GM21447 (cell line): ENCODE measurements at regions not wholly inside any gene's neighbourhood (a gene's known extent, or its start where the extent isn't known, plus 50 kb on each side); places are given as distances from the start of the nearest gene placed in this dataset.

Source experiments
- ATAC-seq: cut with Tn5 transposase; IDR thresholded peaks from one replicate; pipeline ENCODE4 v1.9.1; 2021; ENCODE audit not compliant: unreplicated experiment

DNA sequence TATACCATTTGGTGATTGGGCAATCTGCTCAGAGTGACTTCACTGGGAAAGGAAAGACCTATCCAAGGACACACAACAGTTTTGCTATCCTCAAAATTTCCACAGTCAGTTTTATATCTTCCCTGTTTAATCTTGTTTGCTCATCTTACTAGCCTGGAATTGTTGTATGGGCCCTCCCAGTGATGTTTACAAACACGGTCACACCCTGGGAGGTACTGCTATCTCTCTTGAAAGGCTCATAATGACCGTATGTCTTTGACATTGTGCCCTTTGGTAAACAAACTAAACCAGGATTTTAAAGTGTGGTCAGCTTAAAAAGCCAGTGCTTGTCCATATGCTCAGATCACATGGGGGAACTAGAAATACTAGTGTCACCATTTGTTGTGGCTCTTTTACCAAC, 277.0 kb downstream of the CDH2 start:
- ATAC-seq: no peak

DNA sequence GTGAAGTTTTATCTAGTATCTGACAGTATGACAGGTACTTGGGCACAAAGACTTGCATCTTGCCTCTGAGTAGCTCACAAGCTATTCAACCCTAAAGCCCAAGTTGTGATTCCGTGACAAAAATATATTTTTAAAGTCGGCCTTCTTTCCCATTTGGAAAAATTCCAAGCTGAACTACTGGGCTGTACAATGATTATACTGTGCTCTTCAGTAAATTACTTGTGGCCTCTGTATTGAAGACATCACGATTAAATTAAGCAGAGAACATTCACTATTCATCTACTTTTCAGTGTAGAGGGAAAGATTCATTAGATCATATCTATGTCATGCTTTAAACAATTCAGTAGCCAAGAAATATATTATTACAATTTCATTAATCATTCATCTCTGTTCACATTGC, 282.2 kb downstream of the CDH2 start:
- no peak for ATAC-seq

- no peak for ATAC-seq
Measured at GRCh38 chr18:27887711-27888495, 289.0 kb downstream of the CDH2 start.

GRCh38 chr18:27887287-27887686, 289.6 kb downstream of the CDH2 start:
- no peak for ATAC-seq

DNA sequence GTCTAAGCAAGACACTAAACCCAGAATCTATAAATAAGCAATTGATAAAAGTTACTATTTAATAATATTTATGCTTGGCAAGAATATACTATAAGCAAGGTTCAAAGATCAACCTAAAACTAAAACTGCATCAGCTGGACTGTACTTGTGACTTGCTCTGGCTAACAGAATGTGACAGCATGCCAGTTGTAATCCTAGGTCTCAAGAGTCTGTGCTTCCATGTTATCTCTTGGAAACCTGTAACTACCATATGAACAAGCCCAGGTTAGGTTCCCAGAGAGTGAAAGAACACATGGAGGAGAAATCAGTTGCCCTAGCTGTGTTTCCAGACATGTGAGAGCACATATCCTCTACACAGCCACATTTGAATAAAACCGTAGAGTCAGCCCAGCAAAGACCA, 297.4 kb downstream of the CDH2 start:
- no peak for ATAC-seq

DNA sequence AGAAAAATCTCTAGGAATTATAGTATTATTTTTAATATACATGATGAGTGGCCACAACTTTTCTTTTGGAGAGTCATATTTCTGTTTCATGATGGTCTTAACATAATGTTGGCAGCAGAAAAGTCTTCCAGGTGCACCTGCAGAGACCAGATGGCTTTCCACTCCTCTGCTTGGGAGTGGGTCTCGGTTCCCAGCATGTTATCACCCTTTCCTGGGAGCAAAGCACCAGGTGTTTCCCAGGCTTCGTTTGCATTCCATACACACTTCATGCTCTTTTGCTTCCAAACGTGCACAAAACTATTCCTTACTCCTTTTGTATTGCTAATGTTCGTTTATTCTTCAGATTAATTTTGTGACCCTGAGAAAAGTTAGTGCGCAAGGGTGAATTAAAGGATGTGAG, 305.2 kb downstream of the CDH2 start:
- no peak for ATAC-seq

GRCh38 chr18:27869735-27870134, 307.2 kb downstream of the CDH2 start:
- ATAC-seq: no peak

DNA sequence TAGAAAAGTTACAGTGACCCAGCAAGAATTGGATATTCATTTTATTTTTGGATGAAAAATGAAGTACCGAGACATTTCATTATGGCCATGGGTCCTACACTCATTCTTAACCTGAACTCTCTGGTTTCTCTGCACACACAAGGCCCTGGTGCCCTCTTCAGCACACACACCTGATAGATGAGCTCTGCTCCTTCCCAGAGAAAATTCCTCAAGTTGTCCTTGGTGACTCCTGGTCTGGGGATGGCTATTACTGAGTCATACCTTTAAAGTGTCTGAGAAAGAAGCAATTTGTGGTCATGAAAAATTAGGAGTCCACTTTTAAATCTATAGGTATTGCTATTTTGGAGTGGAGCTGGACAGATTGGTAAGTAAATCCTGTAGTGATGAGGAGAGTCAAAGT, 311.5 kb downstream of the CDH2 start:
- no peak for ATAC-seq

- ATAC-seq: no peak
Measured at GRCh38 chr18:27863780-27864430, 313.0 kb downstream of the CDH2 start.

DNA sequence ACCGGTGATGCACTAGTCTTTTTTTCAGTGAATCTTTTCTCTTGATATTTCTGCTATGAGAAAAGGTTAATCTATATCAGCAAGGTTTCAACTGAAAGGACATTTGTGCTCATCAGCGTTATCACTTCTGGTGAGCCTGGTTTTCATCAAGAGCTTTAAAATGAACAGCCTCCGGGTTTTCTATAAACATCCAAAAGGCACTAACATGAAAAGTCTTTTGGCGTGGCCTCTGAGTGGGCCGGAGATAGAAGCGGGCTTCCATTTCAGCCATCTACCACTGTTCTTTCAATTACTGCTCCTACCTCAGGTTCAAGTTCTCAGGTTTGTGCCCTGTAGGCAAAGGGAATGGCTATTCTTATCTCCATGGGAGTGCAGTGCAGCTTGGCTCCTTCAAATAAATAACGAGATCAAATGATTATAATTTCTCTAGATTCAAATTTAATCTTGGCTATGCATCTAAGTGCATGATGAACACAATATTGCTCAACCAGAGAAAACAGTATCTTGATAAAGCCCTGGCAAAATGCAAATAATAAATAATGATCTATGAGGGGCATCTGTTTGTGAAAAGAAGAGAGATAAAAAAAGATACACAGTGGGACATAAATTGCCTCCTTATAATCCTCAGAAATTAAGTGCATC, 314.8 kb downstream of the CDH2 start:
- ATAC-seq: no peak

GRCh38 chr18:27861539-27861938, 315.4 kb downstream of the CDH2 start:
- ATAC-seq: no peak

DNA sequence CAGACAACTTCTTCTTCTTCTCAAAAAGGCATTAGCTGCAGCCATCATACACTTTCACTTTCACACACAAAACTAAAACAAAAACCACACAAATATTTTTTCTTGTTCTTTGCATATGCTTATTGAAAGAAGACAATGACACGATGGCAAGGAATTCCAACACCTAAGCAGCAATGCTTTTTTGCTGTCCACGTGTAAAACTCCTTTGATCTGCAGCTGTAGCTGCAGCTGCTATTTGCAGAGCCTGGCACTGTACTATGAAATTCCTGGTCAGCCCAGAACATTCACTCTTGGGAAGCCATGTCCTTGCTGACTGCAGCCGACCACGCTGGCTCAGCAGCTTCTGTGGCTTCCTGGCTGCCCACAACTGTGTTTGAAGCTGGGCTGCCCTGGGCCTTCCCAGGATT, 316.2 kb downstream of the CDH2 start:
- ATAC-seq: no peak

DNA sequence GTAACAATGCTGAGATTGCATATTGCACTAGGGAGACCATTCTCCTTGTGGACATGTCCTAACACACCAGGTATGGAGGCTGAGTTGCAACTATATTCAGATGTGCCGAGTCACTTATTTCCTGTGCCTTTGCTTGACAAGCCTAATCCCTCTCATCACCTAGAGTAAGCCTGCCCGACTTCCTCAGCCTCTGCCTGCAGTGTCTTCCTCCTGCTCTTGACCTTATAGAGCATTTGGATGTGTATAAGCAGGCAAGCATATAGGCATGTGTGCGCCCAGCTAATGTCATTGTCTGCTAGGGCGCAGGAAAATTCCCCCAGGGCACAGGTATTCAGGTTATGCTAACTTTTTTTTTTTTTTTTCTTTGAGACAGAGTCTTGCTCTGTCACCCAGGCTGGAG, 316.9 kb downstream of the CDH2 start:
- no peak for ATAC-seq

DNA sequence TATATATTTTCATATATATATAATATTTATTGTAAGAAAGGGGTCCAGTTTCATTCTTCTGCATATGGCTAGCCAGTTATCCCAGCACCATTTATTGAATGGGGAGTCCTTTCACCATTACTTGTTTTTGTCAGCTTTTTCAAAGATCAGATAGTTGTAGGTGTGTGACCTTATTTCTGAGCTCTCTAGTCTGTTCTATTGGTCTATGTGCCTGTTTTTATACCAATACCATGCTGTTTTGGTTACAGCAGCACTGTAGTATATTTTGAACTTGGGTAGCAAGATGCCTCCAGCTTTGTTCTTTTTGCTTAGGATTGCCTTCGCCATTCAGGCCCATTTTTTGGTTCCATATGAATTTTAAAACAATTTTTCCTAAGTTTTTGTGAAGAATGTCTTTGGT, 320.1 kb downstream of the CDH2 start:
- no peak for ATAC-seq

GRCh38 chr18:27855486-27855885, 321.4 kb downstream of the CDH2 start:
- ATAC-seq: no peak

GRCh38 chr18:27854631-27855030, 322.3 kb downstream of the CDH2 start:
- ATAC-seq: no peak

- ATAC-seq: no peak
Measured at GRCh38 chr18:27848336-27848735, 328.6 kb downstream of the CDH2 start.

DNA sequence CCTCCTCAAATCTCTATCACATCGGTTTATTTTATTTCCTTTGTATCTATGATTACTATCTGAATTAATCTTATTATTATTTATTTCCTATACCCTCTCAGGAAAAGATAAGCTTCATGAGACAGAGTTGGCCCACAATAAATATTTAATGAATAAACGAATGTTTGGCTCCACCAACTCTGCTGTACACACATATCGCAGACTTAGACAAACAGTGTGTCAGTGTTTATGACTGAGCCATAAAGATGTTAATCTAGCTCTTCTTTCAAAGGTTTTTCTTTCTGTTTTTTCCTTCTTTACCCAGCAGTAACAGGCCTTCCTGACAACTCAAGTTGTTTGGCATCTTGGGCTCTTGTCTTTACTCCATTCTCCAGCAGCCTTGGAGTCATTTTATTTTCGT, 329.5 kb downstream of the CDH2 start:
- no peak for ATAC-seq

DNA sequence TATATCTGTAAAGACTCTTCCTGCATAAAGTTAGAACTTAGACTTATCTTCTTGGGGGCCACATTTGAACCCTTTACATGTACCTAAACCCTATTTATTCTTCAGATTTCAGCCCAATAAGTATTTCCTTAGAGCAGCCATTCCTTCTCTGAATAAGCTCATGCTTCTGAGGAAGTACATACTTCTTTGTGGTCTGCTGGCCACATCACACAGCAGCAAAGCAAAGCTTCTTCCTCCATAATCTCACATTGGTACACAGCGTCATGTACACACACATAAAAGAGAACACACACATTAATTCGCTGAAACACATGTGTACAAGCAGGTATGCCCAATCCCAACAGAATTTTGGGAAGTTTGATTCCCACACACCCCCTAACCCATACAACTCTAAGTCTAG, 331.0 kb downstream of the CDH2 start:
- ATAC-seq: no peak

- ATAC-seq: no peak
Measured at GRCh38 chr18:27843783-27844777, 332.9 kb downstream of the CDH2 start.

GRCh38 chr18:27839141-27839540, 337.8 kb downstream of the CDH2 start:
- ATAC-seq: no peak
